ENCODE measurements at regions not wholly inside any gene's neighbourhood (a gene's known extent, or its start where the extent isn't known, plus 50 kb on each side); places are given as distances from the start of the nearest gene placed in this dataset.
"Not testable (repeated sequence)": the region's sequence is repeated elsewhere in the genome, so short reads cannot be mapped to it uniquely, and the experiment has no call there.

- not testable (repeated sequence) for DNase-seq (ENCODE audit: low spot score)
These were observed 87.4 kb upstream of the CYRIA start for GRCh38 chr2:16753025-16753424.

- DNase-seq (ENCODE audit: low spot score): not testable (repeated sequence)
These were observed 85.2 kb upstream of the CYRIA start for GRCh38 chr2:16750925-16751214.

DNA sequence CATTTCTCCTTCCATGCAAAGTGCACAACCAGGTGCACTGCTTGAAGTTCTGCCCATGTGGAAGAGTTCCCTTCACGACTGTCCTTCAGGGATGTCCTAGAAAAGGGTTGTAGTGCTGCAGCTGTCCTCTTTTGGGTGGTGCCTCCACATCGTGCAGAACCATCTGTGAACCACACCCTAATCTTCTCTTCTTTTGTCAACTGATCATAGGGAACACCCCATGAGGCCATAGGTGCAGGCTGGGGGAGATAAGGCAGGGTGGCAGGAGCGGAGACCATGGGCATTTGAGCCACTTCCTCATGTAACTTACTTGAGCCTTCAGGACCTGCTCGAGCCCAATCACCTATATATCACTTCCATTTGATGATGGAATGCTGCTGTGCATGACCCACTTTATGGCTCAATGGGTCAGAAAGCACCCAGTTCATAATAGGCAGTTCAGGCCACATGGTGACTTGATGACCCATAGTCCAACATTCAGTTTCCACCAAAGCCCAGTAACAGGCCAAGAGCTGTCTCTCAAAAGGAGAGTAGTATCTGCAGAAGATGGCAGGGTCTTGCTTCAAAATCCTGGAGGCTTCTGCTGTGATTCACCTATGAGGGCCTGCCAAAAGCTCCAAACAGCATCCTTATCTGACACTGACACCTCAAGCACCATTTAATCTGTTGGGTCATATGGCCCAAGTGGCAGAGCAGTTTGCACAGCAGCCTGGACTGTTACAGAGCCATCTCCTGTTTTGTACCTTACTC lies 84.7 kb upstream of the CYRIA start:
- DNase-seq (ENCODE audit: low spot score): no peak

DNA sequence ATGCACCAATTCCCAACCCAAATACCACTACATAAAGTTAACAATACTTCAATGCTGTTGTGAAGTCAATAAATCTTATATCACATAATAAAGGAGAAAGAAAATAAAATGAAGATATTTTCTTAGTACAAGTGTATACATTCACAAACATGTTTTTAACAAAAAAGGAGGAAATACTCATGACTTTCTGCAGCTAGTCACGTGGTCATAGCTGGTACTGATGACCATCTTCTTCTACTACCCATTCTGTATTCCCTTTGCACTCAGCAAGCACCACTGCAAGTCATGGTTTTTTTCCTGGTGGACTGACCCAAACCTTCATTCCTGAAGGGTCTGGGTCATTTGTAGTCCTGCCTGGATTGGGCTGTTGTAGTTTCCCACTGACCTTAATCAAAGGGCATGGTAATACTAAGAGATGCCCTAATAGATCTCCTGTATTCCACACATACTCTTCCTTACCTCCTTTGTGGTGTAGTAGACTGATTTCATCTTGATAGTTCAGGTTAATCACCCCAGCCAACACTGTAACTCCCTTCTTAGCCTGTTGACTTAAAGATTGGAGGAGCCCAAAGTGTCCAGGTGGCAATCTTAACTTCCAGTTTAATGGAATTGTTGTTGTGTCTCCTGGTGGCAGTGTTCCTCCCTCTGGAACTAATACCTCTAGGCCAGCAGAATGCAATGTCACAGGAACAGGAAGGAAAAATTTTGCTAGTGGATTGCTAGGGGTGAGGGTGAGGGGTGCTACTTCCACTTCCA lies 83.1 kb upstream of the CYRIA start:
- DNase-seq (ENCODE audit: low spot score): not testable (repeated sequence)

DNA sequence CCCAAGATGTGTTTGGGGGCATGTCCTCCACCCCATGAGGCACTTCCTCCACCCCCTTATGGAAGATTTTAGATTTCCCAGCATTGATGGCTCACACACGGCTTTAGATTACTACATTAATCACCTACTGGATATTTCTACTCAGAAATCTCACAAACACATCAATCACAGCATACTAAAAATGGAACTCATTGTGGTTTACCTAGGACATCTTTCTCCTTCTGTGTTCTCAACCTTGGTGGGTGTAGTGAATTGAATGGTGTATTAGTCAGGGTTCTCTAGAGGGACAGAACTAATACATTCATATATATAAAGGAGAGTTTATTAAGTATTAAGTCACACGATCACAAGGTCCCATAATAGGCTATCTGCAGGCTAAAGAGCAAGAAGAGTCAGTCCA lies 82.1 kb upstream of the CYRIA start:
- DNase-seq (ENCODE audit: low spot score): no peak

DNA sequence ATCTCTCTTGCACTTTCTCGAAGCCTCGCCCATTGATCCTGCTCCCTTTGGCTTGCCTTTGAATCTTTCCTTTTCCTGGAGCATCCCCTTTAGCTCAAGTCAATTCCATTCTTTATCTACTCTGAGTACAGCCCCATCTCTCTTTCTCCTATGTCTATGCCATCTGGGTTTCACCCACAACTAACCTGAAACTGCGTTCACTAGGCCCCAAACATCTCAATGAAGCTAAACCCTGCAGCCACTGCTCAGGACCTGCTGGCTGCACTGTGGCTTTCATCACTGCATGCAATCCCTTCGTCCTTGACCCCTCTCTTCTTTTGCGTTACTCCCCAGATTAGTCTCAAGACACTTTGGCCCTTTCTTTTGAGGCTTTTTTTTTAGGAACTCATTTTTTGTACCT lies 81.6 kb upstream of the CYRIA start:
- no peak for DNase-seq (ENCODE audit: low spot score)

GRCh38 chr2:16746833-16747232 lies 81.2 kb upstream of the CYRIA start:
- DNase-seq (ENCODE audit: low spot score): no peak

DNA sequence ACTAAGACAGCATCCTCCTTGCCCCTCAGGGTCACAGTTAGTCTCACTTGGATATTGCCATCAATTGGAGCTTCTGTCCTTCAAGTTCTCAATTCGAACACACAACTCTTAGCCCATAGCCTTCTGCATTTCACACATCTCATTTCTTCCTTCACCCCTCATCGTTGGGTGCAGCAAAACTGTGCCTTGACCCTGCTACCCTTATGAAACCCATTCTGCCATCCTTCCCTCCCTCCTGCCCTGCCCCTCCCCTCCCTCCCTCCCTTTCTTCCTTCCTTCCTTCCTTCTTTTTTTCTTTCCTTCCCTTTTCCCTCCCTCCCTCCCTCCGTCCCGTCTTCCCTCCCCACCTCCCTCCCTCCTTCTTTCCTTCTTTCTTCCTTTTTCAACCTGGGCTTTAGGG lies 80.7 kb upstream of the CYRIA start:
- no peak for DNase-seq (ENCODE audit: low spot score)

DNA sequence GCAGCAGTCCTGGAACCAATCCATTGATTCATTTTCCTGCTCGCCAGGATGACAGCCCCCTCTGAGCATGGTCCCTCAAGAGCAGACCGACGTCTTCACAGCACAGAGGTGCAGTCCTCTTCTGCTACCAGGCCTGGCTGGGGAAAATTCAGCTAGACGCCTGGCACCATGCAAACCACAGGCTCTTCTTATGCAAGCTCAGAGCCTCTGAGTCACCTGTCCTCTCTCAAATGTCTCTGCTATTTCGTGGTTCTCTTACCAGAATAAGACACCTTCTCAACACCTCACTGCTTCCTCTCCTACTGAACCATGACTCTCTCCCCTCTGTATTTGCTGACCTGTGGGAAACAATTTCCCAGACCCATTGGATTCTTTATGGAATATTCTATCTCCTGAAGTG lies 79.8 kb upstream of the CYRIA start:
- no peak for DNase-seq (ENCODE audit: low spot score)

DNA sequence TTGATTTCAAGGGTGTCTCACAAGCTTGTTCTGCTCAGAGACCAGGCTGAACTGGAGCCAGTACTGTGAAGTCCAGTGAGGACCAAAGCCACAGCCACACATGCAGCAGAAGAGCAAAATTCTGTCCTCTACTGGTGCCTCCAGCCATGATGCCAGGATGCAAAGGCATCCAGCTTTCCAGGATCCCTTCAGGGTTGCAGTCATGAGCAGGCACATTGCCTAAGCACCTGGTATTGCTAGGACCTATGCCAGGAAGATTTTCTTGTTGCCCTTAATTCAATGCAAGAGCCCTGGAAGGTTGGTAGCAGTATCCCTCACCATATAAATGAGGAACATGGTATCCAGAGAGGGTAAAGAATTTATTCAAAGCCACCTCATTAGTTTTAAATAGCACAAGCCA lies 78.9 kb upstream of the CYRIA start:
- no peak for DNase-seq (ENCODE audit: low spot score)

DNA sequence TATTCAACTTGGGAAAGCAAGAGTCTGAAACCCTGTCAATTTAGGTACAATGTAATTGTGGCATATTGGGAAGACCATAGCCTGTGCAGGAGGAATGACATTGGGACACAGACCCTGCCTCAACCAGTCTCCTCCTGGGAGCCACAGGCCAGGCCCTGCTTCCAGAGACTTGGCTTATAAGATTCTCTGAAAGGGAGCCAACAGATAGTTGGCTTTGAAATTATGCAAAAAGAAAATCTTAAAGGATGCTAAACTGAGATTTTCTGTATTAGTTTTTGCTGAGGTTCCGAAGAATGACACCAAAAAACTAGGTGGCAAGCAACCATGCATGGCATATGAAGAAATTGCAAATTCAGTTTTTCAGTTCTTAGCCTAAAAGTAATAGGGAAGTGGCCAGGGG lies 76.4 kb upstream of the CYRIA start:
- DNase-seq (ENCODE audit: low spot score): no peak

- no peak for DNase-seq (ENCODE audit: low spot score)
These were observed 75.9 kb upstream of the CYRIA start for GRCh38 chr2:16741498-16741897.

DNA sequence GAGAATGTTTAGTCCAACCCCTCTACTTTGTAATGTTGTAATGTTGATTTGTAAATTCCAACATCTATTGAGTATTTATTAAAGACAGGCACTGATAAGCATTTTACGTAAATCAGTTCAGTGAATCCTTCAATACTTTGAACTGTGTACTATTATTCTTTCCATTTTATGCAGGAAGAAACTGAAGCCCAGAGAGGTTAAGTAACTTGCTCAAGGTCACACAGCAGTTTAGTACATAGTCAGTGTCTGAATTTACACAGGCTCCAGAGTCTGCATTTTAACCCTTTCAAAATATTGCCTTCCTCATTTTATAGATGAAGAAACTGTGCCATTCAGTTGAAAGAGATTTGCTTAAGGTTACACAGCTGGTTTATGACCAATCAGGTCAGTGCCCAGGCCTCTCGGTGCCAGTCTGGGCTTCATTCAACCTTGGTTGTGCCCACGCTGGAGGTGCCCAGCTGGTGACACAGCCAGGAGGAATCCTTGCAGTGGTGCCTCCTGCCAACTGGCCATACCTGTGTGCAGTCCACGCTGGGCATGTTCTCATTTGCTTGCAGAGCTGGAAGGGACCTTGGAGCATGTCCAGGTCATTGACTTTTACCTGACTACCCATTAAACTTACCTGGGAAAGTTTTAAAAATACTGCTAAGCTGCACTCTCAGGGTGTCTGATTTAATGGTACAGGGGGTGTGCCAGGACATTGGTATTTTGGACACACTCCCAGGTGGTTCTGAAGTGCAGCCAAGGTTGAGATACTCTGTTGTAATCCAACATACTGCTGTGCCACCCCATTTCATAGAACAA lies 74.3 kb upstream of the CYRIA start:
- DNase-seq (ENCODE audit: low spot score): no peak

DNA sequence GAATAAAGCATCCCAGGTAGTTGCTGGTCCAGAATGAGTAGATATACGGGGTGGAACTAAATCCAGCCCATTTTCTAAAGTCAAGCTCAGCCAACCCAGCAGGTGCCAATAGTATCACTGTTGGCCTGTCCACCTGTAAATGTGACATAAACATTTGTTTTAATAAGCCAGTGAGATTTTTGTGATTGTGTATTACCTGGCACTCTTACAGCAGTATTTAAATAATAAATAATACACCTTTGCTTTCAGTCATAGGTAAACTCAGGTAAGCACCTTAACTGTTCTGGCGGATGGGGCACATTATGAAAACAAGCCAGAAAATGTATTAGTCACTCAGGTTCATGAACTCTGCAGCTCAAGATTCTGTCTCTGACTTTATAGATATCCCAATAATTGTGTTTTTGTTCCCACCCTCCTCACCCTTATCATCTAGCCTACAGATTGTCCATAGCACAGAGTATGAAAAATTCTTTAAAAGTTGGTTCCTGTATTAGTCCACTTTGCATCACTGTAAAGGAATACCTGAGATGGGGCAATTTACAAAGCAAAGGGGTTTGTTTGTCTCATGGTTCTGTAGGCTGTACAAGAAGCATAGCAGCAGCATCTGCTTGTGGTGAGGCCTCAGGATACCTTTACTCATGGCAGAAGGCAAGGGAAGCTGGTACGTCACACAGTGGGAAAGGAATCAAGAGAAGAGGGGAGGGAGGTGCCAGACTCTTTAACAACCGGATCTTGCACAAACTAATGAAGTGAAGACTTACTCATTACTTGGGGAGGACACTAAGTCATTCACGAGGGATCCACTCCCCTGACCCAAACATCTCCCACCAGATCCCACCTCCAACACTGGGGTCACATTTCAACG lies 73.0 kb upstream of the CYRIA start:
- DNase-seq (ENCODE audit: low spot score): no peak

DNA sequence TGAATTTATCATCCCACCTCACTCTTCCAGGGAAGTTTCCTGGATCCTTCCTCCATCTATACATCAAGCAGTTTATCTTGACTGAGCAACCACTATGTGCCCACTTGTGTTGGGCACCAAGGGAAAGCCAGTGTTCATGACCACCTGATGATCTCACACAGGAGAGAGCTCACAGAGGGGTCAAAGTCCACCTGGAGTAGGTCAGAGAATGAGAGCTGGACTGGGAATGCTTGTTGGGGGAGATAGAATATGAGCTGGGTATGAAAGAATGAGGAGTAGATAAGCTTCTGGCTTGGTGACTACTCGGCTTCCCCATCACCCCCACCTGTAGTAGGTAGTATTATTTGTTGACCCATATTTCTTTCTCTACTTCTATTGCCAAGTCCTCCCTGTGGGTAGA lies 72.2 kb upstream of the CYRIA start:
- DNase-seq (ENCODE audit: low spot score): no peak

GRCh38 chr2:16736633-16737032 lies 71.0 kb upstream of the CYRIA start:
- DNase-seq (ENCODE audit: low spot score): no peak

DNA sequence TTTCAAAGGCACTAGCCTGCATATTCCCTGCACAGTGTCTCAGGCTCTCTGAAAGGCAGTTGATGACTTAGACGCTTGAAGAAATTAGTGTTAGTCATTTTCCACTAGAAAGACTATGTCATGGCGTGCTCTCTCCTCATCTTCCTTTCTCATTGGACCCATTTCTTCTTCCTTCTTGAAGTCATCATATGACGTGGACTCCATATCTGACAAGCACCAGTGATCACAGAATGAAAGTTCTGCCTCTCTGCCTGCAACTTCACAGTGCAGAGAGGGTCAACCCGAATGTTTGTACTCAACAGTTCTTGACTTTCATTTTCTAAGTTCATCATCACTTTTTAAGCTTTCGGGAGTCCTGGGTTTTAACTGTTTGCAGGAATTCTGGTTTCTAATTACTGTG lies 63.7 kb upstream of the CYRIA start:
- DNase-seq (ENCODE audit: low spot score): no peak

- no peak for DNase-seq (ENCODE audit: low spot score)
These were observed 62.9 kb upstream of the CYRIA start for GRCh38 chr2:16728351-16729136.

DNA sequence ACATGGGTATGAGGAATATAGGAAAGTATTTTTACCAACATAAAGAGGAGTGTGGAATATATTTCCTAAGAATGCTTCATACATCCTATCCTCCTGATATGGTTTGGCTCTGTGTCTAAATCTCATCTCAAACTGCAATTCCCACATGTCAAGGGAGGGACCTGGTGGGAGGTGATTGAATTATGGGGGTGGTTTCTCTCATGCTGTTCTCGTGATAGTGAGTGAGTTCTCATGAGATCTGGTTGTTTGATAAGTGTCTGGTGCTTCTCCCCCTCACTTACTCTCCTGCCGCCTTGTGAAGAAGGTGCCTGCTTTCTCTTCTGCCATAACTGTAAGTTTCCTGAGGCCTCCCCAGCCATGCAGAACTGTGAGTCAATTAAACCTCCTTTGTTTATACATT lies 62.2 kb upstream of the CYRIA start:
- DNase-seq (ENCODE audit: low spot score): not testable (repeated sequence)

- DNase-seq (ENCODE audit: low spot score): no peak
These were observed 61.6 kb upstream of the CYRIA start for GRCh38 chr2:16727256-16727655.

GRCh38 chr2:16726577-16726976 lies 60.9 kb upstream of the CYRIA start:
- no peak for DNase-seq (ENCODE audit: low spot score)
